Neural cell (in vitro differentiated cells): ENCODE measurements at regions not wholly inside any gene's neighbourhood (a gene's known extent, or its start where the extent isn't known, plus 50 kb on each side); places are given as distances from the start of the nearest gene placed in this dataset.

Experiments
- H2AFZ ChIP-seq: fragments of 200-600, 300-800 bp; sonication (generic), shearing (Covaris generic); 2 replicates; pipeline ENCODE4 v1.6.0; 2014; ENCODE audit warnings: low read depth, mild to moderate bottlenecking, antibody characterized with exemption, low read length, moderate library complexity
- H3F3A ChIP-seq: fragments of 200-600 bp; shearing (Covaris generic); 2 replicates; pipeline ENCODE4 v1.6.1; 2016; ENCODE audit warnings: mild to moderate bottlenecking, moderate library complexity, mixed read lengths, antibody characterized with exemption, low read length; ENCODE audit not compliant: insufficient read depth, poor library complexity, severe bottlenecking
- H3K27ac ChIP-seq: fragments of 200-600, 300-800 bp; sonication (generic), shearing (Covaris generic); 2 replicates; pipeline ENCODE4 v1.5.1; 2014; ENCODE audit warnings: mild to moderate bottlenecking, low read length, moderate library complexity
- H3K27me3 ChIP-seq: fragments of 300-800, 200-600 bp; sonication (generic), shearing (Covaris generic); 2 replicates; pipeline ENCODE4 v1.6.0; 2014; ENCODE audit warnings: mild to moderate bottlenecking, low read depth, low read length, moderate library complexity; ENCODE audit not compliant: insufficient read depth
- H3K36me3 ChIP-seq: fragments of 300-800, 200-600 bp; sonication (generic), shearing (Covaris generic); 2 replicates; pipeline ENCODE4 v1.5.1; 2014; ENCODE audit warnings: mild to moderate bottlenecking, antibody characterized with exemption, low read length, moderate library complexity; ENCODE audit not compliant: insufficient read depth
- H3K4me2 ChIP-seq: fragments of 300-800, 200-600 bp; sonication (generic), shearing (Covaris generic); 2 replicates; pipeline ENCODE4 v1.6.0; 2014; ENCODE audit warnings: mild to moderate bottlenecking, low read length
- H3K4me3 ChIP-seq: fragments of 300-800, 200-600 bp; sonication (generic), shearing (Covaris generic); 2 replicates; pipeline ENCODE4 v1.5.1; 2014; ENCODE audit warnings: mild to moderate bottlenecking, low read length, moderate library complexity
- H3K79me2 ChIP-seq: fragments of 200-600 bp; shearing (Covaris generic); replicated peaks from 2 replicates; pipeline ENCODE4 v1.6.0; 2014; ENCODE audit warnings: mild to moderate bottlenecking, low read length, moderate library complexity; ENCODE audit not compliant: insufficient read depth
- H3K9ac ChIP-seq: fragments of 300-800, 200-600 bp; sonication (generic), shearing (Covaris generic); 2 replicates; pipeline ENCODE4 v1.6.1; 2016; ENCODE audit warnings: mild to moderate bottlenecking, low read length, mixed read lengths
- H3K9me2 ChIP-seq: fragments of 200-600 bp; shearing (Covaris generic); 2 replicates; pipeline ENCODE4 v1.6.1; 2016; ENCODE audit warnings: mild to moderate bottlenecking, low read length, mixed read lengths; ENCODE audit not compliant: insufficient read depth
- H3K9me3 ChIP-seq: fragments of 200-600, 300-800 bp; sonication (generic), shearing (Covaris generic); 2 replicates; pipeline ENCODE4 v1.6.1; 2016; ENCODE audit warnings: mild to moderate bottlenecking, mixed run types, low read length, moderate library complexity, mixed read lengths
- H4K20me1 ChIP-seq: fragments of 200-600 bp; shearing (Covaris generic); 2 replicates; pipeline ENCODE4 v1.6.1; 2016; ENCODE audit warnings: mild to moderate bottlenecking, mixed run types; ENCODE audit not compliant: insufficient read depth
- CTCF ChIP-seq: fragments of 450-650 bp; IDR thresholded peaks from 2 replicates; pipeline ENCODE4 v1.5.1; 2014; ENCODE audit warnings: antibody characterized with exemption, mild to moderate bottlenecking, moderate library complexity; ENCODE audit not compliant: poor library complexity, severe bottlenecking
- EP300 ChIP-seq: fragments of 450-650 bp; conservative IDR thresholded peaks from 2 replicates; pipeline ENCODE4 v1.6.1; 2014; ENCODE audit warnings: antibody characterized with exemption, mild to moderate bottlenecking, moderate library complexity; ENCODE audit not compliant: poor library complexity, severe bottlenecking
- EZH2 ChIP-seq: fragments of 200-600, 300-800 bp; shearing (Covaris generic), sonication (generic); IDR thresholded peaks from 2 replicates; pipeline ENCODE4 v1.6.1; 2014; ENCODE audit warnings: antibody characterized with exemption, low read length, borderline replicate concordance, mild to moderate bottlenecking; ENCODE audit not compliant: insufficient read depth, poor library complexity, severe bottlenecking
- MXI1 ChIP-seq: fragments of 450-650 bp; conservative IDR thresholded peaks from 2 replicates; pipeline ENCODE4 v1.6.1; 2014; ENCODE audit warnings: antibody characterized with exemption, mild to moderate bottlenecking; ENCODE audit not compliant: poor library complexity, severe bottlenecking
- POLR2AphosphoS5 ChIP-seq: IDR thresholded peaks from 2 replicates; pipeline ENCODE4 v1.6.1; 2012
- RAD21 ChIP-seq: fragments of 450-650 bp; conservative IDR thresholded peaks from 2 replicates; pipeline ENCODE4 v1.6.1; 2014; ENCODE audit warnings: antibody characterized with exemption, mild to moderate bottlenecking, moderate library complexity
- SMC3 ChIP-seq: fragments of 450-650 bp; conservative IDR thresholded peaks from 2 replicates; pipeline ENCODE4 v1.6.1; 2014; ENCODE audit warnings: antibody characterized with exemption, mild to moderate bottlenecking, moderate library complexity; ENCODE audit not compliant: poor library complexity
- TAF1 ChIP-seq: IDR thresholded peaks from 2 replicates; pipeline ENCODE4 v1.6.1; 2012; ENCODE audit warnings: low read depth
- TF ChIP-seq, protein P1 (sequence below): IDR thresholded peaks from 2 replicates; pipeline ENCODE4 v1.6.1; 2012; ENCODE audit warnings: borderline replicate concordance

DNA sequence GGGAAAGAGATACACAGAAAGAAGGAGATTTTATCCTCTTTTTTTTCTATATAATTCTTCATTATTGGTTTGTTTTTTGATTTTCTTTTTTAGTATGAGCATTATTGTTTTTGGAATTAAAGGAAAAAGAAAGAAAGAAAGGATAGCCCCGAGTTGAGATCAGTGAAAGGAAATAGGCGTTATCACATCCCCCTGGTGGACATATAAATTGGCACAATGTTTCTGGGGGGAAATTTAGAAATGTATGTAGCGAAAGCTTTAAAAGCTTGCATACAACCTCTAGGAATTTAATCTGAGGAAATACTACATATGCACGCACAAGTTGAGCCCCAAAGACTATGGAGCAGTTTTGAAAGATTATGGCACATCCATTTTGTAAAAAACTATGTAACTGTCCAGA, 226.3 kb upstream of the LDB2 start:
- Histone ChIP-seq H4K20me1 (no peaks in the 10 kb centered on the region), H2AFZ (no peak overlapping the region), H3K27ac (no peak overlapping the region), H3K9ac (no peak overlapping the region), H3K9me2 (no peaks in the 10 kb centered on the region), H3F3A (no peaks in the 10 kb centered on the region), H3K9me3 (no peaks in the 10 kb centered on the region), H3K4me2 (no peak overlapping the region), H3K36me3 (no peaks in the 10 kb centered on the region), H3K79me2 (no peaks in the 10 kb centered on the region), H3K4me3 (no peak overlapping the region), H3K27me3 (no peaks in the 10 kb centered on the region)
- TF ChIP-seq RAD21 (no peak), EZH2 (no peak), SMC3 (no peak), POLR2AphosphoS5 (no peak), EP300 (no peak), MXI1 (no peak), TAF1 (no peak), CTCF (no peak)
- TF ChIP-seq, protein P1, sequence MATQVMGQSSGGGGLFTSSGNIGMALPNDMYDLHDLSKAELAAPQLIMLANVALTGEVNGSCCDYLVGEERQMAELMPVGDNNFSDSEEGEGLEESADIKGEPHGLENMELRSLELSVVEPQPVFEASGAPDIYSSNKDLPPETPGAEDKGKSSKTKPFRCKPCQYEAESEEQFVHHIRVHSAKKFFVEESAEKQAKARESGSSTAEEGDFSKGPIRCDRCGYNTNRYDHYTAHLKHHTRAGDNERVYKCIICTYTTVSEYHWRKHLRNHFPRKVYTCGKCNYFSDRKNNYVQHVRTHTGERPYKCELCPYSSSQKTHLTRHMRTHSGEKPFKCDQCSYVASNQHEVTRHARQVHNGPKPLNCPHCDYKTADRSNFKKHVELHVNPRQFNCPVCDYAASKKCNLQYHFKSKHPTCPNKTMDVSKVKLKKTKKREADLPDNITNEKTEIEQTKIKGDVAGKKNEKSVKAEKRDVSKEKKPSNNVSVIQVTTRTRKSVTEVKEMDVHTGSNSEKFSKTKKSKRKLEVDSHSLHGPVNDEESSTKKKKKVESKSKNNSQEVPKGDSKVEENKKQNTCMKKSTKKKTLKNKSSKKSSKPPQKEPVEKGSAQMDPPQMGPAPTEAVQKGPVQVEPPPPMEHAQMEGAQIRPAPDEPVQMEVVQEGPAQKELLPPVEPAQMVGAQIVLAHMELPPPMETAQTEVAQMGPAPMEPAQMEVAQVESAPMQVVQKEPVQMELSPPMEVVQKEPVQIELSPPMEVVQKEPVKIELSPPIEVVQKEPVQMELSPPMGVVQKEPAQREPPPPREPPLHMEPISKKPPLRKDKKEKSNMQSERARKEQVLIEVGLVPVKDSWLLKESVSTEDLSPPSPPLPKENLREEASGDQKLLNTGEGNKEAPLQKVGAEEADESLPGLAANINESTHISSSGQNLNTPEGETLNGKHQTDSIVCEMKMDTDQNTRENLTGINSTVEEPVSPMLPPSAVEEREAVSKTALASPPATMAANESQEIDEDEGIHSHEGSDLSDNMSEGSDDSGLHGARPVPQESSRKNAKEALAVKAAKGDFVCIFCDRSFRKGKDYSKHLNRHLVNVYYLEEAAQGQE: no peak

DNA sequence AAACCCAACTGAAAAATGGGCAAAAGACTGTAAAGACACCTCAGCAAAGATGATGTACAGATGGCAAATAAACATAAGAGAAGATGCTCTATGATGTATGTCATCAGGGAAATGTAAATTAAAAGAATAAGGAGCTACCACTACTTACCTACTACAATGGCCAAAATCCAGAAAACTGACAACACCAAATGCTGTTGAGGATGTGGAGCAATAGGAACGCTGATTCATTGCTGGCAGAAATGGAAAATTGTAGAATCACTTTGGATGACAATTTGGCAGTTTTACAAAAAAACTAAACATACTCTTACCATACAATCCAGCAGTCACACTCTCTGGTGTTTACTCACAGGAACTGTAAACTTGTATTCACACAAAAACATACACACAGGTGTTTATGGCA, 222.3 kb upstream of the LDB2 start:
- TF ChIP-seq SMC3 (no peak), TAF1 (no peak), EZH2 (no peak), MXI1 (no peak), POLR2AphosphoS5 (no peak), RAD21 (no peak), EP300 (no peak), CTCF (no peak)
- TF ChIP-seq, protein P1: no peak
- H4K20me1 ChIP-seq: no peaks in the 10 kb centered on the region

More for the DNA sequence above, 222.3 kb upstream of the LDB2 start:
- H3K27me3 ChIP-seq: no peaks in the 10 kb centered on the region
- H3K9me3 ChIP-seq: no peaks in the 10 kb centered on the region
- no peak overlapping the region for H3K9ac ChIP-seq
- no peak overlapping the region for H3K4me3 ChIP-seq
- no peak overlapping the region for H3K4me2 ChIP-seq
- no peaks in the 10 kb centered on the region for H3F3A ChIP-seq
- no peaks in the 10 kb centered on the region for H3K36me3 ChIP-seq
- no peak overlapping the region for H3K27ac ChIP-seq
- H3K79me2 ChIP-seq: no peaks in the 10 kb centered on the region
- no peak overlapping the region for H2AFZ ChIP-seq
- no peaks in the 10 kb centered on the region for H3K9me2 ChIP-seq
